T-helper 1 cell treated with Interleukin-12 subunit alpha and Interleukin-12 subunit beta and Interleukin-4 antibody, amounts not matched to agents 30 μg/mL and 1 μg/mL, for 36 hours (primary cell): ENCODE measurements at regions not wholly inside any gene's neighbourhood (a gene's known extent, or its start where the extent isn't known, plus 50 kb on each side); places are given as distances from the start of the nearest gene placed in this dataset.

ENCODE experiments used
- H3K27ac Mint-ChIP-seq: one replicate; pipeline ENCODE4 v1.8.0; 2021; ENCODE audit warnings: mild to moderate bottlenecking, mixed read lengths
- H3K27me3 Mint-ChIP-seq: one replicate; pipeline ENCODE4 v1.8.0; 2021; ENCODE audit warnings: low read depth, mixed read lengths
- H3K36me3 Mint-ChIP-seq: one replicate; pipeline ENCODE4 v1.8.0; 2021; ENCODE audit warnings: low read depth, mixed read lengths
- H3K4me1 Mint-ChIP-seq: one replicate; pipeline ENCODE4 v1.8.0; 2021; ENCODE audit warnings: low read depth, mixed read lengths
- H3K4me3 Mint-ChIP-seq: one replicate; pipeline ENCODE4 v1.8.0; 2021; ENCODE audit warnings: mild to moderate bottlenecking, moderate library complexity, mixed read lengths
- H3K9me3 Mint-ChIP-seq: one replicate; pipeline ENCODE4 v1.8.0; 2021; ENCODE audit warnings: mixed read lengths

DNA sequence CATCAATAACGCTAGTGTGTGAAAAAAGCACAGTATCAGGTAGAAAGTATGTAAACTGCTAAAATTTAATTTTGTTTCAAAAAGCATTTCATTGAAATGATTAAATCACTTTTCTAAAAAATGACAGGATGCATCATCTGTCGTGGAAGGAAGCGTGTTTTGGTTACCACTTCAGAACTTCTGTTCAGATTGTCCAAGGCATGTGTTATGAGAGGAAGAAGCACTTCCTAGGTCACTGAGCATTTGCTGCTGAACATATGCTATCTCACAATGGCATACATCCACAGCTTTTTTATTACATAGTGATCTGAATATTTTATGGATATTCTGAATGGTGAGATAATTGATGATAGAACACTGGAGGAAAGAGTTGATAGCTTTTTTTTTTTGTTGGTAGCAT, 737.5 kb downstream of the SATB2 start:
- Mint-ChIP-seq H3K27ac (no peak overlapping the region), H3K4me1 (no peaks in the 10 kb centered on the region), H3K4me3 (no peak overlapping the region), H3K9me3 (no peaks in the 10 kb centered on the region), H3K36me3 (no peaks in the 10 kb centered on the region), H3K27me3 (no peaks in the 10 kb centered on the region)

DNA sequence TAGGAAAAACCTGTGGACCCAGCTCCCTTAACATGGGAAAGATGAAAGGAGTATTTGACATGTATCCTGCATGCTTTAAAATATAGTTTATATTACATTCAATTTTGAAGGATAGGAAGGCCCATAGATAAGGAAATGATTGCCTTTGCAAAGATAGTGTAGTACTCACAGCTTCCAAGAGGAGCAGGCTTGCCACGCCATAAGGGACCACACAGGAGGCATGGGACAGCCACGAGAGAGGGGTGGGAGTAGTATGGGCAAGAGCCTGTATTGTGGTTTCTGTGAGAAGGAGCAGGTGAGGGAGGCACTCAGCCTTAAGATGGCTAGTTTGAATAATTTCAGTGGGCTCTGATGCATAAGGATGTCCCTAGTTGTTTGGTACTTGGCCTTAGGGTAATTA, 740.3 kb downstream of the SATB2 start:
- Mint-ChIP-seq H3K27ac (no peak overlapping the region), H3K9me3 (no peaks in the 10 kb centered on the region), H3K36me3 (no peaks in the 10 kb centered on the region), H3K27me3 (no peaks in the 10 kb centered on the region), H3K4me3 (no peak overlapping the region), H3K4me1 (no peaks in the 10 kb centered on the region)

DNA sequence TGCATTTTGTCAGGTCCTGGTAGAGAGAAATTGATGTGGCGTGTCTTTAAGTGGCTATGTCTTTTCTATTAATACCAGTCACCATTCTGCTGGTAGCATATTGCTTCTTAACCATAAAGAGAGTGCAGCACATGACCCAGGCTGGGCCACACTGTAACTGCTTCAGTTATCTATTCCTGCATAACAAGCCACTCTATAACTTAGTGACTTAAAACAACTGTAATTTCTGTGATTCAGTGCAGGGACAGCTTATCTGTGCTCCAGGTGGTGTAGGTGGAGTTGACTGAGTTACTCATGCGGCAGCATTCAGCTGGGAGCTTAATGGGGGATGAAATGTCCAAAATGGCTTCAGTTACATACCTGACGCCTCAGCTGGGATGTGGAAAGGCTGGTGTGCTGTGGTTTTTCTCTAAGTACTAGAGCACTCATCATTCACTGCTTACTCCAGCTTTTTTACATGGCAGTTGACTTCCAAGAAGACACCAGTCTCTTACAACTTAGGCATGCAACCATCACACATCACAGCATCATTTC, 742.4 kb downstream of the SATB2 start:
- Mint-ChIP-seq H3K27me3 (no peaks in the 10 kb centered on the region), H3K27ac (no peak overlapping the region), H3K36me3 (no peaks in the 10 kb centered on the region), H3K4me3 (no peak overlapping the region), H3K4me1 (no peaks in the 10 kb centered on the region), H3K9me3 (no peaks in the 10 kb centered on the region)

DNA sequence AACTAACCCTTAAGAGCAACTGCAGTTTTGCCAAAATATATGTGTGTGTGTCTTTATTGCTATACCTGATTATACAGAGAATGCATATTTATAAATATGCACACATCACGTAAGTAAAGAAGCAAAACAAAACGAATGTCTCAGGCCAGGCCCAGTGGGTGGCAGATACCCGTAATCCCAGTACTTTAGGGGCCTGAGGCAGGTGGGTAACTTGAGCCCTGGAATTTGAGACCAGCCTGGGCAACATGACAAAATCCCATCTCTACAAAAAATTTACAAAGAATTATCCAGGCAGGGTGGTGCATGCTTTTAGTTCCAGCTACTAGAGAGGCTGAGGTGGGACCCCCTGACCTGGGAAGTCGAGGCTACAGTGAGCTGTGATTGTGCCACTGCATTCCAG, 745.3 kb downstream of the SATB2 start:
- Mint-ChIP-seq H3K27ac (no peak overlapping the region), H3K4me3 (no peak overlapping the region), H3K27me3 (no peaks in the 10 kb centered on the region), H3K36me3 (no peaks in the 10 kb centered on the region), H3K4me1 (no peaks in the 10 kb centered on the region), H3K9me3 (no peaks in the 10 kb centered on the region)

DNA sequence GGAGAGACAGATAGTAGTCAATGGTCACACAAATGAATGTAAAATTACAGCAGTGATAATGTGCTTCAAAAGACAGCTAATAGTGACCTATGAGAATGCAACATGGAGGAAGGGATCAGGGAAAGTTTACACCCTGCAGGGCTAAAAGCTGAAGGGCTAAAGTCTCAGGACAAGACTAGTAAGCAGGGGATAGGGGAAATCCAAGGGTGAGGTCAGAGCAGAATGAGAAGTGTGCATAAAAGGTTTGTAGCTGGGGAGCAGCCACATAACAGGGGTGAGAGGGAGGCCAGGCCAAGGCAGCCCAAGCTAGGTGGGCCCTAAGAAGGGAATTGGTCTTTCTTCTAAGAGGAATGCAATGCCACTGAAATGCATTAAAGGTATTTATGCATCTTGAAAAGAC, 746.3 kb downstream of the SATB2 start:
- Mint-ChIP-seq H3K27me3 (no peaks in the 10 kb centered on the region), H3K27ac (no peak overlapping the region), H3K4me3 (no peak overlapping the region), H3K4me1 (no peaks in the 10 kb centered on the region), H3K36me3 (no peaks in the 10 kb centered on the region), H3K9me3 (no peaks in the 10 kb centered on the region)

DNA sequence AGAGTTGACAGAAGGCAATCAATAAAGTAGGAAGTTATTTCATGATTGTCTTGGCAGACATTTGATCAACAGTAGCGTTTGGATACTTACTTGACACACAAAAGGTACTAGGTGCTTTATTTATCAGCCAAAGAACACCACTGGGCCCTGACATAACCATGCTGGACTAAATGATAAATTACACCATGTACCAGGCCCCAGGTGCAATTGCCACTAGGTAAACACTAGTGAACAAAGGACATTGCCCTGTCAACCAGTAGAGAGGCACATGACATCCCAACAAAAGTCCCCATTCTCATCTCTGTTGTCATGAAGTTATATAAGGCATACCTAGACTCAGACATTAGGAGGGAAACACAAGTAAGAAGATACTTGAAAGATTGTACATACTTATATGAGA, 747.2 kb downstream of the SATB2 start:
- Mint-ChIP-seq H3K36me3 (no peaks in the 10 kb centered on the region), H3K4me1 (no peaks in the 10 kb centered on the region), H3K27ac (no peak overlapping the region), H3K27me3 (no peaks in the 10 kb centered on the region), H3K9me3 (no peaks in the 10 kb centered on the region), H3K4me3 (no peak overlapping the region)

DNA sequence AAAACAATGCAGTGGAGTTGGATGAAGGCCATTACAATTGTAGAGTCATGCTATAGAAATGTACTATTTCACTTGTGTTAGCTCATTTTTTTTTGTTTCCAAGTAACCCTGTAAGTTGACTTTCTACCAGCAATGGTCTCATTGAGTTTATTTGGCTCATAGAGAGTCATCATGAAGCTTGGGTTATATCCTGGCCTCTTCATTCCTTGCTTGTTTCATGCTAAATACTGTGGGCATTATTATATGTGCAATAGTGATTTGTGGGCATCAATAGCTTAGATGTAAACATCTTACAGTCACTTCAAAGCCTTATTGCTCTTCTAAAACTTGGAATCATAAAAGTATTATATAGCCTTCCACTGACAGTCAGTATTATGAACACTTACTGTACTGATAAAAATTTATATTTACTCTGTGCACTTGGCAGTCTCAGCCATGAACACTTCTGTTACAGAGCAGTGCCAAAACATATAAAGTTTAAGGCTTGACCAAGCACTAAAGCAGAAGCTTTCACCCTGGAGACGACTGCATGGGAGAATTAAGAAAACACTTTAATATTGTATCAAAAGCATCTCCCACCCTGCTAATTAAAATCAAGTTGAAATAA, 751.2 kb downstream of the SATB2 start:
- no peaks in the 10 kb centered on the region for H3K4me1 Mint-ChIP-seq
- no peak overlapping the region for H3K27ac Mint-ChIP-seq
- no peaks in the 10 kb centered on the region for H3K9me3 Mint-ChIP-seq

DNA sequence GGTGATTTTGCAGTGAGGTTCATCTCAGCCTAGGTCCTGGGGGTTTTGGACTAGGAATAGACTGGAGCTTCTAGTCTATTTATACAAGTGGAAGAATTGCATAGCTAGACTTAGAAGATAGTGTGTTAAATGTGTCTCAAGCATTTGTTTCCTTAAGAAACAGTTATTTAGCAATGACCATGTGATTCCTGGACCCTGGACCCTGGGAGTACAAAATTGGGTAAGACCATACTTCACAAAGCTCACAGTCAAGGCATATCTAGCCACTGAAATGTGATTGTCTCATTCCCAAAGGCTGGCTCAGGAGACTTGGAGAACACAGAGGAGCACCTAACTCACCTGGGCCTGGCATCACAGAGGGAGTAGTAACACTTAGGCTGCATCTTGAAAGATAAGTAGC, 754.5 kb downstream of the SATB2 start:
- Mint-ChIP-seq H3K27me3 (no peaks in the 10 kb centered on the region), H3K4me3 (no peak overlapping the region), H3K9me3 (no peaks in the 10 kb centered on the region), H3K4me1 (no peaks in the 10 kb centered on the region), H3K27ac (no peak overlapping the region), H3K36me3 (no peaks in the 10 kb centered on the region)

More for the DNA sequence above, 751.2 kb downstream of the SATB2 start:
- Mint-ChIP-seq H3K4me3 (no peak overlapping the region), H3K27me3 (no peaks in the 10 kb centered on the region), H3K36me3 (no peaks in the 10 kb centered on the region)

DNA sequence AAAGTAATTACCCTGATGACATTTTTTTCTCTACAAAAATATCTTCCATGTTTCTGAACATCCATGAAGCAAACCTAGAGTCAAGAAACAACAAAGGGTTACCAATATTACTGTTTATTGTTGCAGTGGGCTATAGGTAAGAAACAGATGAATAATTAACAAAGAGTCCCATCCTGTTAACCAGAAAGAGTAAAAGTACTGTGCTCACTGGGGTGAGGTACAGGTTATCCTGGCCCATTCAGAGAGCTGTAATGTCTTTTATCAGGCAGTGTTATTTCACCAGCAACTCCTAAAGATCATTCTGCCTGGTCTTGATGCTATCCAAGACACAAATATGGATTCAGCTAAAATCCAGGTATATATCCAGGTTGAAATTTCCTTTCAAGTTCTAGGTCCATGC, 754.9 kb downstream of the SATB2 start:
- Mint-ChIP-seq H3K4me3 (no peak overlapping the region), H3K9me3 (no peaks in the 10 kb centered on the region), H3K36me3 (no peaks in the 10 kb centered on the region), H3K27me3 (no peaks in the 10 kb centered on the region), H3K4me1 (no peaks in the 10 kb centered on the region), H3K27ac (no peak overlapping the region)

DNA sequence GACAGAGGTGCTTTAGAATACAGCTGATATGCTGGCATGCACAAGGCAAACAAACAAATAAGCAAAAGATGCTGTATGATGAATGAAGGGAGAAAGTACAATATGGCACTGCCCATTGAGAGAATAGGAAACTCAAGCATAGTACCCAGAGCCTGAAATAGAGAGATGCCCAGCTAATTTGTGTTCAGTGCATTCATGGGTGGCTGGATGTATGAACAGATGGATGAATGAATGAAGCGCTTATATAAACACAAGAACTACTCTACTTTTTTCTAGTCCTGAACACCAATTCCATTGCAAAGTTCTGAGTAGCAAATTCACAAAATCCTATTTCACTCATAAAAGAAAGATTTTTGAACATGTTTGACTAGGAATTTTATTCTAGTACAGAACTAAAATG, 756.3 kb downstream of the SATB2 start:
- Mint-ChIP-seq H3K4me3 (no peak overlapping the region), H3K27me3 (no peaks in the 10 kb centered on the region), H3K27ac (no peak overlapping the region), H3K4me1 (no peaks in the 10 kb centered on the region), H3K9me3 (no peaks in the 10 kb centered on the region), H3K36me3 (no peaks in the 10 kb centered on the region)

DNA sequence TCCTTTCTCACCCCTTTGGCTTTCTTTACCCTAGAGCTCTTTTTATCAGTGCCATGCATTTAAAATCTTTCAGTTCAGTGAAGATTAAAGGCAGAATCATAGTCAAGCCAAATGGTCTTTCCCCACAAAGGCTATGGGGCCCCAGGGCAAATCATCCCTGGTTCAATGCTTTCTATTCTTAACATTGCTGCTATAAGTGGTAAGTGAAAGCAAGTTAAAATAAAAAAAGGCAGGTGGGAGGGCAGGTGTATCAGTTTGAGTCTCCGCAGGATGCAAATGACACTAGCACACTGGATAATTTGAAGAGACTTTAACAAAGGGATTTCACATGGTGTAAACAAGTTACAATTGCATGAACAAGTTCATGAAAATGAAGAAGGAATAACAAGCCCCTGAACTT, 757.4 kb downstream of the SATB2 start:
- Mint-ChIP-seq H3K36me3 (no peaks in the 10 kb centered on the region), H3K27ac (no peak overlapping the region), H3K27me3 (no peaks in the 10 kb centered on the region), H3K4me3 (no peak overlapping the region), H3K4me1 (no peaks in the 10 kb centered on the region), H3K9me3 (no peaks in the 10 kb centered on the region)

DNA sequence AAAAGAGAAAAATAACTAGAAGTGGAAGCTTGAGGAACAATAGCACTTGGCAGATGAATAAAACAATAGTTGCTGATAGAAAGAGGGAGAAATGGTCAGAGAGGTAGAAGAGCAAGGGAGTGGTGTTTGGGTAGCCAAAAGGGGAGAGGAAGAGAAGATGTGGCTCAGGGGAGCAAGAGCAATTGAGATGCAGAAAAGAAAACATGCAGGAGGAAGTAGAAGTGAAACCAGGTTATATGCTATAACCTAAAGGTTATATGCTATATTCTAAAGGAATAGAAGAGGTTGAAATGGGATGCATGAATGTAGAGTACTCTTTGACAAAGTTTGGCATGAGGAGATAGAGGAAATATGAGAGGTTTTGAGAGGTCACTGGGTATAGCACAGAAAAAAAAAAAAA, 759.5 kb downstream of the SATB2 start:
- Mint-ChIP-seq H3K4me1 (no peaks in the 10 kb centered on the region), H3K9me3 (no peaks in the 10 kb centered on the region), H3K4me3 (no peak overlapping the region), H3K27ac (no peak overlapping the region), H3K36me3 (no peaks in the 10 kb centered on the region), H3K27me3 (no peaks in the 10 kb centered on the region)

DNA sequence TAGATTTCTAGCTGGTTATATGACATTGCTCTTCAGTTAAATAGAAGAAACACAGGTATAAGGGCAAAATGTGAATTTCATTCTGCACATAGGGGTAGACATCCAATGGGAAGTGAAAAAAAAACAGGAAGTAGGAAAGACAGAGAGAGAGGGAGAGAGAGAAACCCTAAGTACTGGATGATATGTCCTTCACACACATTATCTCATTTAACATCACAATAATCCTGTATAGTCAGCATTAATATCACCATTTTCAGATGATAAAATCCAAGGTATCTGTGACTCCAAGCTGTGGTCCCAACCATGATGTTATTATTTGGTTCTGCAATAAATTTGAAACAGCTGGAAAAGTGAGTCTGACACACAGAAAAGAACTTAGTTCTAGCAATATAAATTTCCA, 759.9 kb downstream of the SATB2 start:
- Mint-ChIP-seq H3K27ac (no peak overlapping the region), H3K27me3 (no peaks in the 10 kb centered on the region), H3K4me3 (no peak overlapping the region), H3K9me3 (no peaks in the 10 kb centered on the region), H3K36me3 (no peaks in the 10 kb centered on the region), H3K4me1 (no peaks in the 10 kb centered on the region)

DNA sequence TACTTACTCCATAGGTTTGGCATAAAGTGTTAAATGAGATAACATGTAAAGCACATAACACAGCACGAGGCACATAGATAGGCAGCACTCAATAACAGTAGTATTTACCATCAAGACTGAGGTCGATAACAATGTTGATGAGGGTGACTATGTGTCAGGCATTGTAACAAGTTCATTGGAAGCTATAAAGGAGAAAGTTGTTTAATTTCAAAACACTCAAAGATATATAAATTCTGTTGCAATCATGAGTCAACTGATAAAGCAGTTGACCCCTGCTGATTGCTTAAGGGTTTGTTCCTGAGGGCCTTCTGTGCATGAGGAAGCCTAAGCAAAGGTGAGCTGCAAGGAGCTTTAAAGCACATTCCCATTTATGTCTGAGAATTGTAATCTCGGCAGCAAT, 760.5 kb downstream of the SATB2 start:
- H3K27me3 Mint-ChIP-seq: no peaks in the 10 kb centered on the region
- H3K9me3 Mint-ChIP-seq: no peaks in the 10 kb centered on the region
- no peak overlapping the region for H3K4me3 Mint-ChIP-seq
- no peaks in the 10 kb centered on the region for H3K36me3 Mint-ChIP-seq
- no peak overlapping the region for H3K27ac Mint-ChIP-seq
- H3K4me1 Mint-ChIP-seq: no peaks in the 10 kb centered on the region

DNA sequence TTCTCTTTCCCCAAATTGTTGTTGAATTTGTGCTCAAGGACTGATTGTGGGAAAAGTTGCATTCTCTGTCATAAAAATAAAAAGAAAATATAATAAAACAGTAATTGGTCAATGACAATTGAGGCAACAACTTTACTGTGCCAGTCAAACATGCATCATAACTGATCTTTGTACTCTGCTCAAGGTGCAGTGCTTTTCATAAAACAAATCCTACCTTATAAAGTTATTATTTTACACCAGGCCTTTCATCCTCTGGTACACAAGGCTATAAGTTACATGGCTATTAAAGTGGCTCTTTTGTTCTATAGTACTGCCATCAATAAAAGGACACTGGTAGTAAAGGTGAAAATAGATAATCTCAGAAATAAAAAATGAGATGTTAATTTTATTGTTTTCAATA, 761.9 kb downstream of the SATB2 start:
- H3K9me3 Mint-ChIP-seq: no peaks in the 10 kb centered on the region
- H3K27ac Mint-ChIP-seq: no peak overlapping the region
- H3K4me3 Mint-ChIP-seq: no peak overlapping the region
- H3K36me3 Mint-ChIP-seq: no peaks in the 10 kb centered on the region
- no peaks in the 10 kb centered on the region for H3K4me1 Mint-ChIP-seq
- H3K27me3 Mint-ChIP-seq: no peaks in the 10 kb centered on the region

DNA sequence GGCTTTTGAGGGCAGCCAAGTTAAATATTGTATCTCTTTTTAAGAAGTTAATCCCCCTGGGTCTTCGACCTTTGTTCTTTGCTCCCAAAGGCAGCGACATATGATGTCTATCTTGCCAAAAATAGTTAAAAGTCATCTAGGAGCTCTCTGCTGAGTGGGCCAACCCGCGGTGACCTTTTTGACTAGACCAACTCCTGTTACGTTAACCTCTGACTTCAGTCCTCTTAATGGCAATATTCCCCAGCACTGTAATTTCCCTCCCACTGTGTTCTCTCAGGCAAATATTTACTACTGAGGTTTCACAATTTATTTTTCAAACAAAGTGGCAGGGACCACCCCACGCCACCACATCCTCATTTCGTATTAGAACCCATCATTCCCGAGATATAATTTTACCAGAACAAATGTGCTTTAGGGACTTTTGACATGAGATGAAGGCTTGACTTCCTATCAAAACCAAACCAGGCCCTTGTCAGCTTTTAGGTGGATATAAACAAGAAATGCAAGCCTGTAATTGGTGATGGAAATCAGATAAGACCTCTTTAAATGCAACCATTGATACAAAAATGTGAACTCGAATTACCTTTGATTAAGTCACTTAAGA, 764.7 kb downstream of the SATB2 start:
- Mint-ChIP-seq H3K4me3 (no peak overlapping the region), H3K27ac (no peak overlapping the region), H3K27me3 (no peaks in the 10 kb centered on the region), H3K4me1 (no peaks in the 10 kb centered on the region), H3K36me3 (no peaks in the 10 kb centered on the region), H3K9me3 (no peaks in the 10 kb centered on the region)
